ENCODE measurements at regions not wholly inside any gene's neighbourhood (a gene's known extent, or its start where the extent isn't known, plus 50 kb on each side); places are given as distances from the start of the nearest gene placed in this dataset.

DNA sequence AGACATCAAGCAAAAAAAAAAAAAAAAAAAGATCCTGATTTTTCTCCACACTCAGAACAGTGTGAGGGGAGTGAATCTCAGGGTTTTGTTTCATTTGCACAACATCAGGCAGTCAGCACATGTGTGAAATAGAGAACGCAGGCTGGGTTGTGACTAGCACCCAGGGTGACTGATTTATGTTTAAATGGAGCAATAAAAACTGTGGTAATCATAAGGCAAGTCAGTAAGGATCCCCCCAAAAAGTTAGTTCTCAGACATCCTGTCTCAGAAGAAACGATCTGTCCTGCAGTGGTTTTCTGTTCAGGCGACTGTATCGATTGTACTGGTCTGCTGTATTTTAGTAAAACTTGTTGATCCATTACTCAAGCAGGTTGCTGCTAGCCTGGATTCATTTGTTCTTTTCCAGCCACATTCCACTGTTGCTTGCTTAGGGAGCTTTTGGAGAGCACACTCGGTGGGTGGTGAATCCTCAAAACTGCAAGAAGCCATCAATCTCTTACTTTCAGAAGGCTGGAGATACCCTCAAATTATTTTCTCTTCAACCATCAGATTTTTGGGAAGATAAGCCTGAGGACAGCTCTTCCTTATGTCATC lies 107.1 kb downstream of the DACT1 start:
- TF ChIP-seq, protein P1, sequence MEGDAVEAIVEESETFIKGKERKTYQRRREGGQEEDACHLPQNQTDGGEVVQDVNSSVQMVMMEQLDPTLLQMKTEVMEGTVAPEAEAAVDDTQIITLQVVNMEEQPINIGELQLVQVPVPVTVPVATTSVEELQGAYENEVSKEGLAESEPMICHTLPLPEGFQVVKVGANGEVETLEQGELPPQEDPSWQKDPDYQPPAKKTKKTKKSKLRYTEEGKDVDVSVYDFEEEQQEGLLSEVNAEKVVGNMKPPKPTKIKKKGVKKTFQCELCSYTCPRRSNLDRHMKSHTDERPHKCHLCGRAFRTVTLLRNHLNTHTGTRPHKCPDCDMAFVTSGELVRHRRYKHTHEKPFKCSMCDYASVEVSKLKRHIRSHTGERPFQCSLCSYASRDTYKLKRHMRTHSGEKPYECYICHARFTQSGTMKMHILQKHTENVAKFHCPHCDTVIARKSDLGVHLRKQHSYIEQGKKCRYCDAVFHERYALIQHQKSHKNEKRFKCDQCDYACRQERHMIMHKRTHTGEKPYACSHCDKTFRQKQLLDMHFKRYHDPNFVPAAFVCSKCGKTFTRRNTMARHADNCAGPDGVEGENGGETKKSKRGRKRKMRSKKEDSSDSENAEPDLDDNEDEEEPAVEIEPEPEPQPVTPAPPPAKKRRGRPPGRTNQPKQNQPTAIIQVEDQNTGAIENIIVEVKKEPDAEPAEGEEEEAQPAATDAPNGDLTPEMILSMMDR (IDR thresholded peaks at IDR 0.05) = no peak
- TF ChIP-seq POLR2A (IDR thresholded peaks at IDR 0.05) = no peak

All from adrenal gland (tissue), 5 donors.